GM19438 (cell line): ENCODE measurements at regions not wholly inside any gene's neighbourhood (a gene's known extent, or its start where the extent isn't known, plus 50 kb on each side); places are given as distances from the start of the nearest gene placed in this dataset.

Experiments
- ATAC-seq: cut with Tn5 transposase; IDR thresholded peaks from one replicate; pipeline ENCODE4 v1.9.1; 2021; ENCODE audit warnings: low read depth; ENCODE audit not compliant: unreplicated experiment

DNA sequence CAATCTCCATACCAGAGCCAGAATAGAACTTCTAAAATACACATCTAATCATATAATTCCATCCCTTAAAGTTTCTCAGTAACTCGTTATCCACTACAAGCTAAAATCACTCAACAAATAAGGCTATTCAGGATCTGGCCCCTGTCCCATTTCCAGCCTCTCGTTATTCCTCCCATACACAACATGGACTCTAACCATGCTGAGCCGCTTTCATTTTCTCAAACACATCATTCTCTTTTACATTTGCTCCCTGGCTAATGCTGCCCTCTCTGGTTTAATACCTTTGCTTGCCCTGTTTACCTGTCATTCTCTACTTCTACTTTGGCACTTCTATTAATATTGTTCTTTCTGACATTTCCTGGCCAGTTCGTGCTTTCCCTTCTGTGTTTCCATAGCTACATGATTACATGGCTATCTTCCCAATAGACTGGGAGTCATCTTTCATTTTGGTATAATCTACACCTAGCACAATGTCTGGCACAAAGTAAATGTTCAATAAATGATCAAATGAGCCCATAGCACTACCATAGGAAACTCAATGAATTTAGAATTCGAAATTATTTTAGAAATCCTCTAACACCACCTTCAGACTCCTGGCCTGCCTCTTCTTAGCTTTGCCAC lies 163.6 kb upstream of the VRK2 start:
- ATAC-seq: no peak

DNA sequence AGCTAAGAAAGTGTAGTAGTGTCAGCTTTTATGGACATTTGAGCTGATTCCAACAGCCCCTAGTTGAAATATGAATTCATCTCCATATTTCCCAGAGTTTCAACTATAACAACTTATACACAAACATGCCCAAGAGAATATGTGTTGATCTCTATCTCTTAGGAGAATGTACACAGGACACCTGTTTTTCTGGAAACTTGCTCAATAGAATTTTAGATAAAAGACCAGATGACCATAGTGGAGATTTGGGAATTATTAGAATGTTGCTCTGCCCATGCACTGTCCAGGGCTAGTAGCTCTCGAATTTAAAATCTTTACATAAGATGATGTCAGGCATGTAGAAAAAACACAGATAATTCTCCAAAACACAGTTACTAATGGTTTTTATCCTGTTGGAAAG lies 162.3 kb upstream of the VRK2 start:
- ATAC-seq: no peak

DNA sequence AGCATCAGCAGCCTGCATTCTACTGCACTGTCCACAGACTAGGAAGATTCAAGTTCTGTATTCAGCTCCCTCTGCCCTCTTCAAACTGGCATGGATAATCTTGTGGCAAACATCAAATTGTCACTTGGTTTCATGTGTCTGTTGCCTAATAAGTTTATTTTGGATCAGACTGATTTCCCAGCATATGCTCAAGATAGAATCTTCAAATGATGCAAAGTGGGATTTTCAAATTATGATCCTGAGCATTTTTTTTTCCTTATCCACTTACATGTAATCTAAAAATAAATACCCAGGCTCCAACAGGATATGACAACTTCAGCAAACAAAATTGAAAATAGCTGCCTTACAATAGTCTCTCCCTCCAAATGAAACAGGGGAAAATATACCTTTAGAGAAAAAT lies 160.9 kb upstream of the VRK2 start:
- ATAC-seq: no peak

DNA sequence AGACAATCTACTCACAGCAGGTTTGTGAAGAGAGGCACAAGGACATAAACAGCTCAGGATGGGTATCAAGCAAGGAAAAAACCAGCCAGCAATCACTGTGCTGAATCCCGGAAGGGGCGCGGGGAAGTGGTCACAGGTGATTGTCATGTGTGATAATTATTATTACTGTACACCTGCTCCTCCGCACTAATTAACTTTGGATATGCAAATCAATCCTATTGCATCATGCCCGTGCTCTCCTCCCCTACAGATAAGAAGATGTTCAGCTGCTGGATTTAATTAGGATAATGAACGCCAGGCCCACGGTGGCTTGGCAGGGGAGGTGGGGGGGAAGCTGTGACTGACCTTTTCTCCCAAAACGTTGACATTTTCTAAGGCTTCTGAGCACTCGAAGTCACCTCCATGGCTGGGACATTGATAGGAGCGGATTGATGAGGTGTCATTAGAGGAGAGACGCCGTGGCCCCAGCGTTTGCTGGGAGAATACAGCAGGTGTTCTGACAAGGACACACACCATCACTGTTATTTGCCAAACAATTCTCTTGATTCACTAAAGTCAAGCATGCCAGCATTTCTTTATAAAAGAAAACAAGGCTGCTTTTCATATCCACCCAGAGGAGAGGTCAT lies 160.3 kb upstream of the VRK2 start:
- no peak for ATAC-seq

DNA sequence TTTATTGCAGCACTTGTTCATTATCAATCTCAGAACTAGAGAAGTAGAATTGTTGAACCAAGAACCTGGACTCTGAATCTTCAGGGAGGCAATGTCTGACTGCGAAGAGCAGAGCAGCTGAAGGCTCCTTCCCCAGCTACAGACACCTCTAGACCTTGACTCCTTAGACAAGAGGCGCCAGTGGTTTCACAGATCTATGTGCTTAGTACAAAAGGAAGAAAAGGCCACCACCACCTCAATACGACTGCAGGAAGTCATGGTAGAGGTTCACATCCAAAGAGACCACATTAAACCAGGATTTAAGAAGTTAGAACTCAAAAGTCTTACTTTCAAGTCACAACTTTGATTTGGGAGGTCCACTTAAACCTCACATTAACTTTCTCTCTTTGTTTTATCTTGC lies 158.1 kb upstream of the VRK2 start:
- ATAC-seq: no peak

DNA sequence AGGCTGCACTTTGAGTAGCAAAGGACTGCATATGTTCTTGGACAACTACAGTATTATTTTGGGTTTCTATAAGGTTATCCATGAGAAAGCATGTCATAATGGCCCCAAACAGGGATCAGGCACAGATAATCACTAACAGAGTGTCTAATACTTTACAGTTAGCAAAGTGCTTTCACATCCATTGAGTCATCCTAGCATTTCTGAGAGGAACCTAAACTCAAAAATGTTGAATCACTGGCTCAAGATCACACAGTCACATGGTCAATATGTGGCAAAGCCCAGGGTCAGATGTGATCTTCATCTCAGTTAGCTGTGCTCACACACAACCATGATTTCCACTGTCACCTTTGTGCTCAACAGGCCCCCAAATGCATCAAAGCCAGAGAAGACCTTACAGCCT lies 156.1 kb upstream of the VRK2 start:
- no peak for ATAC-seq

DNA sequence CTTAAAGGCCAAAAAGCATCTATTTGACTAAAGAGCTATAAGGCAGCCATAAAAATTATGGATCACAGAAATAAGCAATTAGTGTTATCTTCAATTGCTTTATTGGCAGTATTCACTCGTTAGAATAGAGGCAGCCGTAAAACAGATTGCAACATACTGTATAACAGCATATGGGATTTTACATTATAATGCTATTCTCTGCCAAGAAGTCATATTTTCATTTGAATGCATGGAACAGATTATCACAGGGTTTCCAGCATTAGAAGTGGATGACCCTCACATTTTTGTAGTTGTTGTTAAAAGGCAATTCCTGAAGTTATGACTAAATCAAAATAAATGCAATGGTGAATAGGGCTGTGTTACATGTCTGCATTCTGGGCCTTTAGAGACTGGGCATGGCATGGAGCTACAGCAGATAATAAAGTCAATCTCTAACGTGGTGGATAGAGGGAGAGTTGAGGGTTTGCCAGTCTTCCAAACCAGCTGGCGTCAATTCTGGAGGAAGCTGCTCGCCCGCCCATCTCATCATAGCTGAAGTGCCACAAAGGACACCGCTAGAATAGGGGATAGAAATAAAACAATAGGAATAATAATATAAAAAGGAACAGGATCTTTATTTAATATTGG lies 155.4 kb upstream of the VRK2 start:
- no peak for ATAC-seq

DNA sequence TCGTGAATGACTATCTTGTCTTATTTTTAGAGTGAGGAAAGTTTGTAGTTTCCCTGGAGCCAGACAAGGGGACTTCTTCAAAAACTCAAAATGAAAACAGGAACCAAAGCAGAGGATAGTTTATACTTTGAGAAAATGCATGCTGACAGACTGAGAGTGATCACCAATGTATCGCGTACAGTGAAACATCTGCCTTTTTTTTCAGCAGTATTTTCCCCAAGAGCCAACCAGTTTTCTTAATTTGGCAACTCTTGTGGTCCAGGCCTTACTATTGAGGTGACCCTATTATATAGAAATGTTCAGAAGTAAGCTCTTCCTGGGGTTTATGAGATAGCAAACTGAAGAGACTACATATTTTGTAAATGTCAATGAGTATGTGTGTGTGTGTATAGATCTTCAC lies 153.7 kb upstream of the VRK2 start:
- ATAC-seq: peak; percentile 79

DNA sequence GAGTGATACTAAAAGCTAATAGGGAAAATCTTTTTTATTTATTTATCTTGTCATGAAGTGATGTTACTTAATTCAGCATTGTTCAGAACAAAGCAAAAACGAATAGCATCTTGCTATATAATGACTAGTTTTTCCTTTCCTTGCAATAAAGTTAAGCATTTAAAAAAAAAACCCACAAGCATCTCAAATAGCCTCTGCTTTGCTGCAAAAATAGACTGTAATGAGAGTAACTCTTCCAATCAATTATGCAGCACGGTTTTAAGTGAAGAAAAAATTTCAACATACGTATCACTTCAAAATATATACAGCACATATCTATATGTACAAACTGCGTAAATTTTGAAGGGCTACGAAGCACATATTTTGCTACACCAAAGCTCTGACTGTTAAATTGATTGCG lies 153.3 kb upstream of the VRK2 start:
- no peak for ATAC-seq

DNA sequence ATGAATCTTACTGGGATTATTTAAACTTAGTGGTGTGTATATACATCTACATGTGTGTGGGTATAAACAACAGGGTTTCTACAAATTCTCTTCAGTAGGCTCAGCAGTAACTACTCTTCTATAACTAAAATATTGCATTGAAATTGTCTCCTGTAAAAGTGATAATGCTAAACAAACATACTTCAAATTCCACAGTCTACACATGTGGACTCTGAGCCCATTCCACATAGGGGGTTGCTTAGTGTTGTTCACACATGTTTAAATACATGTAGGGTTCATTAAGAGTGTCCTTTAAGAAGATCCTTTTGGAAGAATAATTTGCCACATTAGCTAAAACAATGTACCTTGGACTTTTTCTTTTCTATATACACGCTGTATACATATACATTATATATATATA lies 152.8 kb upstream of the VRK2 start:
- no peak for ATAC-seq

DNA sequence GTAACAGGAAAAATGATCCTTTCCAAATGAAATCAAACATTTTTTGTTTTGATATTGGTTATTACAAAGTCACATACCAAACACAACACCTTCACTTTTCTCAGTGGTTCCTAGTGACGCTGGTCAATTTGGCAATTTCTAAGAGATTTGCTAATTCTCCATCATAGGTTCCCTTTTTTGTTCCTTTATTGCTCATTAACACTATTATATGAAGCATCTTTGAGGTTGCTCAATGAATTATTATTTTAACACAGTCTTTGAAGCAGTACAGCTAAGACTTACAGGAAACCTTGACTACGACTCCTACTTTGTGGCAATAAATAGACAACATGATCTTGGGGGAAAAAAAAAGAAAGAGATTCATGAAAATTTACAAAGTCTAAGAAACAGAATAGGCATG lies 152.2 kb upstream of the VRK2 start:
- no peak for ATAC-seq

DNA sequence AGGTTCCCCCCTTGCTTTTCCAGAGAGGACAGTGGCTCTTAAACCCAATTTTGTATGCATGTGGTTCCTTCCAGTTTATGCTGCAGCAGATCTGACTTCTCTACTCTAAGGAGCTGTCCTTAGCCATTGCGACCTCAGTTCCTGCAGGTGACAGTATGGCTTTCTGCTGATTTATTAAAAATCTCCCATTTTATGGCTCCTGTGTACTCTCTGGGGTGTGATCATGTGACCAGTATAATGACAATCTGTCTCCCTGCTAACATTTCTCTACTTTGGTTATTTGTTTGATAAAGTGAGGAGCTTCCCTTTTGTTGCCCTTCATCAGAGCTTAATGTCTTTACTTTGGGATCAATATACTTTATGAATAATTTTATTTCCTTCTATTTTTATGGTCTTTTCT lies 148.7 kb upstream of the VRK2 start:
- no peak for ATAC-seq

DNA sequence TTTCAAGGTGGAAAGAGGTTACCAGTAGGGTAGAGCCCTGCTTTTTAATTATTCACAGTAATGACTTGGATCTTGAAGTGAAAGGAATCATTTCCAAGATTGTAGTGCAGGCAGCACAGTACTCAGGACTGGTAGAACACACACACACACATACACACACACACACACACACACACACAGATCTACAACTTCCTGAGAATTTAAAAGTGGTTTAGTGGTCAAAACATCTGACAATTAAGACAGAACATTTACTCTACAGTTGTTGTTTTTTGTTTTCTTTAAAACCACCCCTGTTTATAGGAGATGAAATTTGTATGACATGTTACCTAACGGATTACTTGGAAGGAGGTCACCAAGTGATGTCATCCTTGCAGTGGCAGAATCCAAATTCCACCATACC lies 146.7 kb upstream of the VRK2 start:
- ATAC-seq: no peak

DNA sequence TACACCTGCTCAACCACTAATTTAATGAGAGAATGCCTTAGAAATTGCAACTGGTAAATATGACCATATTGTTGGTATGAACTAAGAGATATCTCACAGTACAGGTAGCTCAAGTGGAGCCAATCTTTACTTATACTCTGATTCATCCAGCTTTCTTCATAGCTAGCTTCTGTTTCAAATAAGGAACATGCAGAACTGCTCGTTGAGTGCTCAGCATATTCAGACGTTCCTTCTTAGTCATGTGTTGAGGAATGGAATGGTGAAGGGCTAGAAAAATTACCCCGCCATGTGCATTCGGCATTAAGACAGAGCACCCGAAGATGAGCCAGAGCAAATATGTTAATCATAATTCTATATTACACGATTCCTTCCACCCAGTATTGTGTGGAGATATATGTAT lies 144.0 kb upstream of the VRK2 start:
- ATAC-seq: no peak

DNA sequence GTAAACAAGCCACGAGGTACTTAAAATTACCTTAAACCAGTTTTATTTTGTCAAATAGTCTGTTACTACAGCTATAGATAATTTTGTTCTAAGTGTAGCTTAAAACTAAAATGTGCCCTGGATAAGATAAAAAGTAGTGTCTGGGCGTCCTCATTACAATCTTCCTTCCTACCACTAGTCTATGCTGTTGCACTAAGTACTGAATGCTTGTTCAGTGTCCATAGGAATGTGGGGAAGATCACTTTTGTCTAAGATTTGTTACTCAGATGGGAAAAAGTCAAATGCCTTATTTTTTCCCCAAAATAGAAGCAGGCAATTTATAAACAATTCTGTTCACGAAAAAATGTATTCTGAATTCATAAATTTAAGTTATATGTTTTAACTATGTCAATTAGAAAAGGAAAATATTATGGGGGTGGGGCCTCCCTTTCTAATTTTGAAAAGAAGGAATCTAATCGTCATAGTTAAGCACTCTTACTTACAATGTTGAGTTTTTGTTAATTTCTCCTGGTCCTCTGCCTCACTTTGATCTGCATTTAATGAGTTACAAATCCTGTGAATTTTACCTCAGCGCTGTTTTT lies 140.4 kb upstream of the VRK2 start:
- no peak for ATAC-seq

DNA sequence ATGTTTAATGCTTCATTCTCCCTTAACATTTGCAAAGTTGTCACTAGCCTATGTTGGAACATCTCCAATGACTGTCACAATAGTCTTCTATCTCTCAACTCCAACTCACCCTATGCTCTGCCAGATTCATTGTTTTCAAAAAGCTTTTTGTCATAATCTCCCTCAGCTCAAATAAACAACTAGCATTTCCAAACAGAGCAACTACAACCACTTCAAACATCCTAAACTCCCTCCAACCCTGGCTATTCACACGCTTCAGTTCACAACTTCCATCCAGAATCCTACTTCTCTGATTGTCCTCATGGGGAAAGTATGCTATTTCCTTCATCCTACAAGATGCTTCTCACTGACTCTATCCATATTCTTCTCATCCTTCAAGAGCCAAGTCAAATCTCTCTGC lies 139.2 kb upstream of the VRK2 start:
- no peak for ATAC-seq

DNA sequence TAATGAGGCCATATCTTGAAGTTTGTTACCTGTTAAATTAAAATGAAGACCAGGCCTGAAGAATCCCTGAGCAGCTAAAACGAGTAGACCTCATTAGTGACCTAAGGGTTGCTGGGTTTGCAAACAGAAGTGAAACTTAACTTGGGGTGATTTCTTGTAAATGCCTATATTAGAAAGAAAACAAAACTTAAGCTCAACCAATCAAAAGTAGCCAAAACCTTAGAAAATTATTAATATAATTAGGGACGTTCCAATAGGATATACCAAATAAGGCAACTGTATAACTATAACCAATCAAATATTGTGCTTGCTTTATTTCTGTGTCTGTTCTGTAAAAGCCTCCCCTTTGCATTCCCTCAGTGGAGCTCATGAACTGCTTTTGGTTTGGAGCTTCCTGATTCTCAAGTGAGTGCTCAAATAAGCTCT lies 137.9 kb upstream of the VRK2 start:
- ATAC-seq: peak; percentile 61

DNA sequence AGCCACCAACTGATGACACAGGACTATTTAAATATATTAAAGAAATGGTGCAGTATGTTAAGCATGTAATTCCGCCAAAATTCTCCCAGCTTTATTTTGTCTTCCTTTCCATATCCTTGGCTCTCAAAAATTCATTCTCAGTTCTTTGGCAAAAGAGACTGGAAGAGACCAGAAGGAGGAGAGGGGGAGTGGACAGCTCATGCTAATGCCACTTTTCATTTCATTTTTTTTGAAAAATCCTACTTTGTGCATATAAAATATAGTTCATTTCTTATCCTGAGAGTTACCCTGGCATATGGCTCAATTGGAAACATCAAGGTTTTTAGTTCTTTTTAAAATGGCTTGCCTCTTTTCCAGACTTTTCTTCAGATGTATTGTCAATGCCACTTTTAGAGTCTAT lies 128.5 kb upstream of the VRK2 start:
- ATAC-seq: no peak

DNA sequence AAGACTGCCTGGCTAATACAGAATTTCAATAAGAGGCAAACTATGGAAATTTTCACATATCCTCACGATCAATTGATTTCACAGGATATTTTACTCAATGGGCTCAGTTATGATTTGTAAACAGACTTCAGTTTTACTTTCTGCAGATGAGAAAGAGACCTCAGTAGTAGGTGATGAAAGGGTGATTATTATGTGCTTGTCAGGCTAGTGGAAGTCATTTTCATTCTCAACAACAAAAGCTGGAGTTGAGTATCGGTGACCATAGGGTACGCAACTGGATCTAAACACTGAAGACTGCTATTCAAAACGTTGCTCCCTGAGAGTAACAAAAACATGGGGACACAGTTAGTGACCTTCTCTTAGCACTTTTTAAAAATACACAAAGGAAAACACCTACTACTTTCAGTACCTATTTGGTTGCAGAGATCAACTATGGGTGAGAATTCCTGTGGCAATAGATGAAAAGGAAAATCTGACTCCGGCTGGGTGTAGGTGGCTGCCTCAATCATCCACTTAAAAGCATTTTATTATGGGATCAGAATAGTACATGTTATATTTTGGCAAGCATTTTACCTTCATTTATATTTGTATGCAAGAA lies 126.2 kb upstream of the VRK2 start:
- ATAC-seq: no peak

DNA sequence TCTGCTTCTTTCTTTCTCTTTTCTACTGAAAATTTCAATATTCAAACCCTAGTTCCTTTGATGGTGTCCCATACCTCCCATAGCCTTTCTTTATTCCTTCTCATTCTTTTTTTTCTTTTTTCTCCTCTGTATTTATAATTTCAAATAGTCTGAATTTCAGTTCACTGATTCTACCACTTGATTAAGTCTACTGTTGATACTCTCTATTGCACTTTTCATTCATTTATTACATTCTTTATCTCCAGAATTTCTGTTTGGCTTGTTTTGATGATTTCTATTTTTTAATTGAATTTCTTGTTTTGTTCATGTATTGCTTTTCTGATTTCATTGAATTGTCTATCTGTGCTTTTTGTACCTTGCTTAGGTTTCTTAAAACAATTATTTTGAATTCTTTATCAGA lies 111.9 kb upstream of the VRK2 start:
- ATAC-seq: no peak

DNA sequence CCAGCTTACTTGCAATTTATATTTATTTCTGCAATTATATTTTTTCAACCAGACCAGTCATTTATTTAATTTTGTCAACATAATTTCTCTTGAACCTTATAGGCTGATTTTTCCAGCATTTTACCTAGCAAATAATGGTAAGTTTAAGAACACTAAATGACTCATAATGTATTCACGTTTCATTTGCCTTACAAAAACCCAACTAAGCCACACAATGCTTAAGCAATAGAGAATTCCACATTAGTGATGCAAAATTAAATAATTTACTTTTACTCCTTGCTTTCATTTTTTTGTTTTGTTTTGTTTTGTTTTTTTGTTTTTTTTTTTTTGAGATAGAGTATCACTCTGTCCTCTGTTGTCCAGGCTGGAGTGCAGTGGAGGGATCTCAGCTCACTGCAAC lies 110.4 kb upstream of the VRK2 start:
- ATAC-seq: no peak

DNA sequence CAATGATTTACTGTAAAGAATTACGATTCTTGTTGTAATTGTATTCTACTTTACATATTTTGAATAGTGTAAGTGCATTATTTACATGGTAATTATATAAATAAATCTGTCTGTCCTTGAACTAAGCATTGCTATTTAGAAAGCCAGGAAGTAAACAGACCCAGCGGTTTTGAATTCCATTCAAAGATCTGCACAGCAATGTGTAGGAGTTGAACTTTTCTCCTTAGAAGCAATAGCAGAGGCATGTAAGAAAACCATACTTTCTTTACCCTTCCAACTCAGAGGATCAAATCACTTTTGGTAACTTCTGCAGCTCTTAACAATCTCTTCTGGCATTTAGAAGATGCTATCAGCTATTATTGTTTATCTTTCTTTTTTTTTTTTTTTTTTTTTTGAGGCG lies 109.2 kb upstream of the VRK2 start:
- ATAC-seq: no peak
